ENCODE measurements at regions not wholly inside any gene's neighbourhood (a gene's known extent, or its start where the extent isn't known, plus 50 kb on each side); places are given as distances from the start of the nearest gene placed in this dataset.

DNA sequence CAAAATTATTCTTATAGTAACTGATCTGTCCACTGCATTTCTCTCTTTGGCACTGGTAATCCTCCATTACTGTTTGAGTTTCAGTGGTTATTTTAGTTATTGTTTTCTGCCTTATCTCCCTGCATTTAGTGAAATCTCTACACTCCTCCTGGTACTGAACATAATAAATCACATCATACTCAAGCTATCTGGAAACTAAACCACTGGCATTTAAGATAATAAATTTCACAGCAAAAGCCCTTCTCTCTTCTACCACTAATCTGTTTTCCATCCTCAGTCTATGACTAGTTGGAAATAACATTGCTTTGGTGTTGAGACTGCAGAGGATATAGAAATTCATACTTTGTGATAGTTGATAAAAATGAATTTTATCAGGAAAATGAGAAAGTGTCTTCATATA is 399.3 kb upstream of the FSHR start:
- ATAC-seq = no peak

More for the DNA sequence above, 399.3 kb upstream of the FSHR start:
- Histone ChIP-seq H2AFZ (no peak overlapping the region), H3K4me3 (no peak overlapping the region), H3K27me3 (ENCODE audit: insufficient read depth) (no peaks in the 10 kb centered on the region), H4K20me1 (replicated peaks; ENCODE audit: insufficient read depth) (no peaks in the 10 kb centered on the region), H3K4me2 (no peak overlapping the region), H3K79me2 (replicated peaks; ENCODE audit: insufficient read depth) (no peaks in the 10 kb centered on the region), H3K36me3 (ENCODE audit: insufficient read depth) (no peaks in the 10 kb centered on the region), H3K4me1 (ENCODE audit: insufficient read depth) (peaks cover 7% of the 10 kb centered on the region; the same call in 1 of the 2 replicates), H3K9me2 (ENCODE audit: insufficient read depth) (no peaks in the 10 kb centered on the region), H3K27ac (ENCODE audit: low read depth) (no peak overlapping the region), H3F3A (replicated peaks; ENCODE audit: low read depth) (no peaks in the 10 kb centered on the region)
- peaks cover 3% of the 10 kb centered on the region; the same call in 2 of the 3 replicates for H3K9me3 Mint-ChIP-seq
- DNase-seq (ENCODE audit: low spot score) = no peak
- H3K4me1 Mint-ChIP-seq = peaks cover 11% of the 10 kb centered on the region
- no peak overlapping the region for H3K27ac Mint-ChIP-seq
- TF ChIP-seq CREB1 (CRISPR knock-in tag; IDR thresholded peaks at IDR 0.05; ENCODE audit: low read depth) = no peak
- no peak for TF ChIP-seq EZH2 (IDR thresholded peaks at IDR 0.05; ENCODE audit: low read depth, unreplicated experiment)
- no peak for TF ChIP-seq NANOG (IDR thresholded peaks at IDR 0.05; ENCODE audit: borderline replicate concordance)
- no peak for TF ChIP-seq JUNB (IDR thresholded peaks at IDR 0.05; ENCODE audit: unreplicated experiment)
- TF ChIP-seq, protein P1, sequence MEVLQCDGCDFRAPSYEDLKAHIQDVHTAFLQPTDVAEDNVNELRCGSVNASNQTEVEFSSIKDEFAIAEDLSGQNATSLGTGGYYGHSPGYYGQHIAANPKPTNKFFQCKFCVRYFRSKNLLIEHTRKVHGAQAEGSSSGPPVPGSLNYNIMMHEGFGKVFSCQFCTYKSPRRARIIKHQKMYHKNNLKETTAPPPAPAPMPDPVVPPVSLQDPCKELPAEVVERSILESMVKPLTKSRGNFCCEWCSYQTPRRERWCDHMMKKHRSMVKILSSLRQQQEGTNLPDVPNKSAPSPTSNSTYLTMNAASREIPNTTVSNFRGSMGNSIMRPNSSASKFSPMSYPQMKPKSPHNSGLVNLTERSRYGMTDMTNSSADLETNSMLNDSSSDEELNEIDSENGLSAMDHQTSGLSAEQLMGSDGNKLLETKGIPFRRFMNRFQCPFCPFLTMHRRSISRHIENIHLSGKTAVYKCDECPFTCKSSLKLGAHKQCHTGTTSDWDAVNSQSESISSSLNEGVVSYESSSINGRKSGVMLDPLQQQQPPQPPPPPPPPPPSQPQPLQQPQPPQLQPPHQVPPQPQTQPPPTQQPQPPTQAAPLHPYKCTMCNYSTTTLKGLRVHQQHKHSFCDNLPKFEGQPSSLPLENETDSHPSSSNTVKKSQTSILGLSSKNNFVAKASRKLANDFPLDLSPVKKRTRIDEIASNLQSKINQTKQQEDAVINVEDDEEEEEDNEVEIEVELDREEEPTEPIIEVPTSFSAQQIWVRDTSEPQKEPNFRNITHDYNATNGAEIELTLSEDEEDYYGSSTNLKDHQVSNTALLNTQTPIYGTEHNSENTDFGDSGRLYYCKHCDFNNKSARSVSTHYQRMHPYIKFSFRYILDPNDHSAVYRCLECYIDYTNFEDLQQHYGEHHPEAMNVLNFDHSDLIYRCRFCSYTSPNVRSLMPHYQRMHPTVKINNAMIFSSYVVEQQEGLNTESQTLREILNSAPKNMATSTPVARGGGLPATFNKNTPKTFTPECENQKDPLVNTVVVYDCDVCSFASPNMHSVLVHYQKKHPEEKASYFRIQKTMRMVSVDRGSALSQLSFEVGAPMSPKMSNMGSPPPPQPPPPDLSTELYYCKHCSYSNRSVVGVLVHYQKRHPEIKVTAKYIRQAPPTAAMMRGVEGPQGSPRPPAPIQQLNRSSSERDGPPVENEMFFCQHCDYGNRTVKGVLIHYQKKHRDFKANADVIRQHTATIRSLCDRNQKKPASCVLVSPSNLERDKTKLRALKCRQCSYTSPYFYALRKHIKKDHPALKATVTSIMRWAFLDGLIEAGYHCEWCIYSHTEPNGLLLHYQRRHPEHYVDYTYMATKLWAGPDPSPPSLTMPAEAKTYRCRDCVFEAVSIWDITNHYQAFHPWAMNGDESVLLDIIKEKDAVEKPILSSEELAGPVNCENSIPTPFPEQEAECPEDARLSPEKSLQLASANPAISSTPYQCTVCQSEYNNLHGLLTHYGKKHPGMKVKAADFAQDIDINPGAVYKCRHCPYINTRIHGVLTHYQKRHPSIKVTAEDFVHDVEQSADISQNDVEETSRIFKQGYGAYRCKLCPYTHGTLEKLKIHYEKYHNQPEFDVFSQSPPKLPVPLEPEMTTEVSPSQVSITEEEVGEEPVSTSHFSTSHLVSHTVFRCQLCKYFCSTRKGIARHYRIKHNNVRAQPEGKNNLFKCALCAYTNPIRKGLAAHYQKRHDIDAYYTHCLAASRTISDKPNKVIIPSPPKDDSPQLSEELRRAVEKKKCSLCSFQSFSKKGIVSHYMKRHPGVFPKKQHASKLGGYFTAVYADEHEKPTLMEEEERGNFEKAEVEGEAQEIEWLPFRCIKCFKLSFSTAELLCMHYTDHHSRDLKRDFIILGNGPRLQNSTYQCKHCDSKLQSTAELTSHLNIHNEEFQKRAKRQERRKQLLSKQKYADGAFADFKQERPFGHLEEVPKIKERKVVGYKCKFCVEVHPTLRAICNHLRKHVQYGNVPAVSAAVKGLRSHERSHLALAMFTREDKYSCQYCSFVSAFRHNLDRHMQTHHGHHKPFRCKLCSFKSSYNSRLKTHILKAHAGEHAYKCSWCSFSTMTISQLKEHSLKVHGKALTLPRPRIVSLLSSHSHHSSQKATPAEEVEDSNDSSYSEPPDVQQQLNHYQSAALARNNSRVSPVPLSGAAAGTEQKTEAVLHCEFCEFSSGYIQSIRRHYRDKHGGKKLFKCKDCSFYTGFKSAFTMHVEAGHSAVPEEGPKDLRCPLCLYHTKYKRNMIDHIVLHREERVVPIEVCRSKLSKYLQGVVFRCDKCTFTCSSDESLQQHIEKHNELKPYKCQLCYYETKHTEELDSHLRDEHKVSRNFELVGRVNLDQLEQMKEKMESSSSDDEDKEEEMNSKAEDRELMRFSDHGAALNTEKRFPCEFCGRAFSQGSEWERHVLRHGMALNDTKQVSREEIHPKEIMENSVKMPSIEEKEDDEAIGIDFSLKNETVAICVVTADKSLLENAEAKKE (CRISPR knock-in tag; IDR thresholded peaks at IDR 0.05) = no peak
- TF ChIP-seq, protein P2, sequence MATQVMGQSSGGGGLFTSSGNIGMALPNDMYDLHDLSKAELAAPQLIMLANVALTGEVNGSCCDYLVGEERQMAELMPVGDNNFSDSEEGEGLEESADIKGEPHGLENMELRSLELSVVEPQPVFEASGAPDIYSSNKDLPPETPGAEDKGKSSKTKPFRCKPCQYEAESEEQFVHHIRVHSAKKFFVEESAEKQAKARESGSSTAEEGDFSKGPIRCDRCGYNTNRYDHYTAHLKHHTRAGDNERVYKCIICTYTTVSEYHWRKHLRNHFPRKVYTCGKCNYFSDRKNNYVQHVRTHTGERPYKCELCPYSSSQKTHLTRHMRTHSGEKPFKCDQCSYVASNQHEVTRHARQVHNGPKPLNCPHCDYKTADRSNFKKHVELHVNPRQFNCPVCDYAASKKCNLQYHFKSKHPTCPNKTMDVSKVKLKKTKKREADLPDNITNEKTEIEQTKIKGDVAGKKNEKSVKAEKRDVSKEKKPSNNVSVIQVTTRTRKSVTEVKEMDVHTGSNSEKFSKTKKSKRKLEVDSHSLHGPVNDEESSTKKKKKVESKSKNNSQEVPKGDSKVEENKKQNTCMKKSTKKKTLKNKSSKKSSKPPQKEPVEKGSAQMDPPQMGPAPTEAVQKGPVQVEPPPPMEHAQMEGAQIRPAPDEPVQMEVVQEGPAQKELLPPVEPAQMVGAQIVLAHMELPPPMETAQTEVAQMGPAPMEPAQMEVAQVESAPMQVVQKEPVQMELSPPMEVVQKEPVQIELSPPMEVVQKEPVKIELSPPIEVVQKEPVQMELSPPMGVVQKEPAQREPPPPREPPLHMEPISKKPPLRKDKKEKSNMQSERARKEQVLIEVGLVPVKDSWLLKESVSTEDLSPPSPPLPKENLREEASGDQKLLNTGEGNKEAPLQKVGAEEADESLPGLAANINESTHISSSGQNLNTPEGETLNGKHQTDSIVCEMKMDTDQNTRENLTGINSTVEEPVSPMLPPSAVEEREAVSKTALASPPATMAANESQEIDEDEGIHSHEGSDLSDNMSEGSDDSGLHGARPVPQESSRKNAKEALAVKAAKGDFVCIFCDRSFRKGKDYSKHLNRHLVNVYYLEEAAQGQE (IDR thresholded peaks at IDR 0.05; ENCODE audit: unreplicated experiment) = no peak
- TF ChIP-seq EZH2phosphoT487 (IDR thresholded peaks at IDR 0.05; ENCODE audit: unreplicated experiment) = no peak
- no peak for TF ChIP-seq ZNF114 (CRISPR knock-in tag; IDR thresholded peaks at IDR 0.05)
- TF ChIP-seq ZNF331 (CRISPR knock-in tag; IDR thresholded peaks at IDR 0.05; ENCODE audit: low read depth) = no peak
- no peak for TF ChIP-seq STAT1 (IDR thresholded peaks at IDR 0.05; ENCODE audit: unreplicated experiment)
- TF ChIP-seq, protein P3, sequence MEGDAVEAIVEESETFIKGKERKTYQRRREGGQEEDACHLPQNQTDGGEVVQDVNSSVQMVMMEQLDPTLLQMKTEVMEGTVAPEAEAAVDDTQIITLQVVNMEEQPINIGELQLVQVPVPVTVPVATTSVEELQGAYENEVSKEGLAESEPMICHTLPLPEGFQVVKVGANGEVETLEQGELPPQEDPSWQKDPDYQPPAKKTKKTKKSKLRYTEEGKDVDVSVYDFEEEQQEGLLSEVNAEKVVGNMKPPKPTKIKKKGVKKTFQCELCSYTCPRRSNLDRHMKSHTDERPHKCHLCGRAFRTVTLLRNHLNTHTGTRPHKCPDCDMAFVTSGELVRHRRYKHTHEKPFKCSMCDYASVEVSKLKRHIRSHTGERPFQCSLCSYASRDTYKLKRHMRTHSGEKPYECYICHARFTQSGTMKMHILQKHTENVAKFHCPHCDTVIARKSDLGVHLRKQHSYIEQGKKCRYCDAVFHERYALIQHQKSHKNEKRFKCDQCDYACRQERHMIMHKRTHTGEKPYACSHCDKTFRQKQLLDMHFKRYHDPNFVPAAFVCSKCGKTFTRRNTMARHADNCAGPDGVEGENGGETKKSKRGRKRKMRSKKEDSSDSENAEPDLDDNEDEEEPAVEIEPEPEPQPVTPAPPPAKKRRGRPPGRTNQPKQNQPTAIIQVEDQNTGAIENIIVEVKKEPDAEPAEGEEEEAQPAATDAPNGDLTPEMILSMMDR (conservative IDR thresholded peaks at IDR 0.05; ENCODE audit: low read depth in 2 of 2) = no peak
- no peaks in the 10 kb centered on the region for H3K27me3 Mint-ChIP-seq (ENCODE audit: insufficient read depth, low read depth, poor library complexity)
- no peak overlapping the region for H3K4me3 Mint-ChIP-seq
- H3K36me3 Mint-ChIP-seq (ENCODE audit: low read depth) = no peaks in the 10 kb centered on the region

All from GM23338 (cell line).